B cell (primary cell): ENCODE measurements at regions not wholly inside any gene's neighbourhood (a gene's known extent, or its start where the extent isn't known, plus 50 kb on each side); places are given as distances from the start of the nearest gene placed in this dataset. TPM values are rescaled to one million over a fixed set of nuclear protein-coding genes. Genes with fewer than 3 reads are reported as not detected.

Experiments
- ATAC-seq: fragments of 200-7000 bp; cut with Tn5 transposase; one replicate; pipeline ENCODE4 v1.10.0; 2021; ENCODE audit warnings: low read depth, mild to moderate bottlenecking, moderate number of reproducible peaks, moderate library complexity
- CTCF ChIA-PET: fragments of 350-600 bp; sonication (Branson Sonifier 250); formaldehyde crosslinking; loops from one replicate; lab custom pipeline; 2021; ENCODE audit warnings: antibody characterized with exemption, inconsistent platforms; lab: Charles Lee
- POLR2A ChIA-PET: fragments of 350-600 bp; sonication (Branson Sonifier 250); formaldehyde crosslinking; loops from one replicate; lab custom pipeline; 2021; ENCODE audit warnings: antibody characterized with exemption; lab: Charles Lee
- DNase-seq: peaks from one replicate; pipeline ENCODE4 v3.0.0; 2013
- H2AFZ ChIP-seq: 2 replicates; pipeline ENCODE4 v1.6.1; 2012; ENCODE audit warnings: mild to moderate bottlenecking, low read depth, low read length; ENCODE audit not compliant: insufficient read depth, poor library complexity, severe bottlenecking
- H3K27ac ChIP-seq, 2 donors: 1 replicate in 1 of 2; 2 replicates in 1 of 2; pipeline ENCODE4 v1.5.1; 2012 to 2013; ENCODE audit warnings: low read length in 2 of 2, mild to moderate bottlenecking in 2 of 2, moderate library complexity in 1 of 2
- H3K27me3 ChIP-seq, 4 experiments: fragments of 200-600 bp in 1 of 4; sonication (generic) in 1 of 4; replicated peaks in 1 of 4; 1 replicate in 2 of 4; 2 replicates in 2 of 4; pipeline versions ENCODE4 v1.6.1 to v1.7.0; 2013 to 2016; ENCODE audit warnings: low read length in 3 of 4, mild to moderate bottlenecking in 2 of 4, mixed read lengths in 1 of 4, moderate library complexity in 1 of 4; ENCODE audit not compliant: insufficient read depth in 4 of 4, control insufficient read depth in 3 of 4; ENCODE audit errors: control extremely low read depth in 1 of 4
- H3K36me3 ChIP-seq, 2 experiments: replicated peaks in 1 of 2; 1 replicate in 1 of 2; 2 replicates in 1 of 2; pipeline versions ENCODE4 v1.6.1 to v1.7.1; 2013; ENCODE audit warnings: low read length in 1 of 2; ENCODE audit not compliant: insufficient read depth in 2 of 2, control insufficient read depth in 1 of 2; ENCODE audit errors: control extremely low read depth in 1 of 2, extremely low read depth in 1 of 2
- H3K4me1 ChIP-seq, 2 donors: fragments of 200-600 bp in 1 of 2; sonication (generic) in 1 of 2; 1 replicate in 1 of 2; 2 replicates in 1 of 2; pipeline versions ENCODE4 v1.5.1 to v1.6.1; 2013 to 2017; ENCODE audit warnings: low read length in 2 of 2; ENCODE audit not compliant: control insufficient read depth in 2 of 2, insufficient read depth in 2 of 2
- H3K4me2 ChIP-seq: replicated peaks from 2 replicates; pipeline ENCODE3; 2012; ENCODE audit warnings: mild to moderate bottlenecking, low read depth, low read length; ENCODE audit not compliant: poor library complexity, severe bottlenecking
- H3K4me3 ChIP-seq, 5 experiments: fragments of 200-600 bp in 1 of 5; sonication (generic) in 1 of 5; 1 replicate in 3 of 5; 2 replicates in 2 of 5; pipeline versions ENCODE4 v1.5.1 to v1.7.0; 2011 to 2016; ENCODE audit warnings: low read length in 4 of 5, mild to moderate bottlenecking in 4 of 5, low read depth in 2 of 5, control low read depth in 1 of 5, moderate library complexity in 1 of 5; ENCODE audit not compliant: insufficient read depth in 1 of 5; ENCODE audit errors: control extremely low read depth in 1 of 5, extremely low read depth in 1 of 5
- H3K79me2 ChIP-seq: fragments of 200-600 bp; sonication (generic); one replicate; pipeline ENCODE4 v1.6.0; 2016; ENCODE audit warnings: low read length; ENCODE audit not compliant: control insufficient read depth, insufficient read depth
- H3K9ac ChIP-seq: fragments of 200-600 bp; sonication (generic); 2 replicates; pipeline ENCODE4 v1.6.1; 2017; ENCODE audit warnings: mild to moderate bottlenecking, low read length, moderate library complexity
- H3K9me3 ChIP-seq, 3 donors: one replicate each; pipeline versions ENCODE4 v1.6.1 to v1.7.1; 2013; ENCODE audit warnings: low read length in 2 of 3; ENCODE audit not compliant: control insufficient read depth in 2 of 3, insufficient read depth in 1 of 3; ENCODE audit errors: control extremely low read depth in 1 of 3
- H4K20me1 ChIP-seq: 2 replicates; pipeline ENCODE4 v1.6.0; 2012; ENCODE audit warnings: mild to moderate bottlenecking, low read length; ENCODE audit not compliant: insufficient read depth, control insufficient read depth, poor library complexity, severe bottlenecking
- H3K27ac Mint-ChIP-seq: one replicate; pipeline ENCODE4 v1.8.0; 2021; ENCODE audit warnings: mixed read lengths
- H3K27me3 Mint-ChIP-seq: one replicate; pipeline ENCODE4 v1.8.0; 2021; ENCODE audit warnings: mixed read lengths
- H3K4me1 Mint-ChIP-seq: one replicate; pipeline ENCODE4 v1.8.0; 2021; ENCODE audit warnings: mixed read lengths
- H3K4me3 Mint-ChIP-seq: one replicate; pipeline ENCODE4 v1.8.0; 2021; ENCODE audit warnings: mixed read lengths
- H3K9me3 Mint-ChIP-seq: one replicate; pipeline ENCODE4 v1.8.0; 2022; ENCODE audit warnings: mixed read lengths; ENCODE audit not compliant: insufficient read depth
- EZH2 ChIP-seq: IDR thresholded peaks from 2 replicates; pipeline ENCODE4 v1.6.1; 2012; ENCODE audit warnings: borderline replicate concordance, low read depth, mild to moderate bottlenecking, moderate library complexity, low read length; ENCODE audit not compliant: insufficient read depth, poor library complexity, severe bottlenecking
- WGBS: methylation state at CpG from one replicate; pipeline ENCODE4 v1.1.5; 2013; ENCODE audit warnings: missing lambda C conversion rate; ENCODE audit not compliant: insufficient coverage; 5-methylcytosine and 5-hydroxymethylcytosine counted together
- intact Hi-C: fragments of 100-400 bp; cut with micrococcal nuclease; formaldehyde crosslinking; loops from one replicate; pipeline ENCODE4 v1.10.0; 2022
- small RNA-seq: library from RNA; depleted of rRNA; stranded (forward); fragments of <200 nt; gene quantifications from one replicate; pipeline ENCODE3, GENCODE V24; 2012; ENCODE audit warnings: low replicate concordance, low read depth; ENCODE audit not compliant: insufficient read length
- TF ChIP-seq, protein P1 (sequence below): fragments of 200-600 bp; IDR thresholded peaks from one replicate; pipeline ENCODE4 v1.8.0; 2022; ENCODE audit warnings: antibody characterized with exemption, mild to moderate bottlenecking

- CTCF ChIA-PET = no interaction called here
- no peak for DNase-seq
- Mint-ChIP-seq H3K9me3 (no peaks in the 10 kb centered on the region), H3K27me3 (no peaks in the 10 kb centered on the region), H3K4me3 (no peak overlapping the region), H3K4me1 (peaks cover 10% of the 10 kb centered on the region), H3K27ac (no peak overlapping the region)
- no peaks in the 10 kb centered on the region for H3K9me3 ChIP-seq
- no peak overlapping the region for H3K4me3 ChIP-seq
- H4K20me1 ChIP-seq = no peaks in the 10 kb centered on the region
- no peaks in the 10 kb centered on the region for H3K27me3 ChIP-seq
- WGBS = 87% methylated on average over 3 of the region's 8 CpGs
- H2AFZ ChIP-seq = no peak overlapping the region
- no peaks in the 10 kb centered on the region for H3K36me3 ChIP-seq
- no peak overlapping the region for H3K4me2 ChIP-seq
- POLR2A ChIA-PET = no interaction called here
- no peak for TF ChIP-seq EZH2
- TF ChIP-seq, protein P1, sequence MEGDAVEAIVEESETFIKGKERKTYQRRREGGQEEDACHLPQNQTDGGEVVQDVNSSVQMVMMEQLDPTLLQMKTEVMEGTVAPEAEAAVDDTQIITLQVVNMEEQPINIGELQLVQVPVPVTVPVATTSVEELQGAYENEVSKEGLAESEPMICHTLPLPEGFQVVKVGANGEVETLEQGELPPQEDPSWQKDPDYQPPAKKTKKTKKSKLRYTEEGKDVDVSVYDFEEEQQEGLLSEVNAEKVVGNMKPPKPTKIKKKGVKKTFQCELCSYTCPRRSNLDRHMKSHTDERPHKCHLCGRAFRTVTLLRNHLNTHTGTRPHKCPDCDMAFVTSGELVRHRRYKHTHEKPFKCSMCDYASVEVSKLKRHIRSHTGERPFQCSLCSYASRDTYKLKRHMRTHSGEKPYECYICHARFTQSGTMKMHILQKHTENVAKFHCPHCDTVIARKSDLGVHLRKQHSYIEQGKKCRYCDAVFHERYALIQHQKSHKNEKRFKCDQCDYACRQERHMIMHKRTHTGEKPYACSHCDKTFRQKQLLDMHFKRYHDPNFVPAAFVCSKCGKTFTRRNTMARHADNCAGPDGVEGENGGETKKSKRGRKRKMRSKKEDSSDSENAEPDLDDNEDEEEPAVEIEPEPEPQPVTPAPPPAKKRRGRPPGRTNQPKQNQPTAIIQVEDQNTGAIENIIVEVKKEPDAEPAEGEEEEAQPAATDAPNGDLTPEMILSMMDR = no peak
- H3K79me2 ChIP-seq = no peaks in the 10 kb centered on the region
- H3K4me1 ChIP-seq = peaks cover 8 to 11% of the 10 kb centered on the region in 2 donors
- no peak overlapping the region for H3K27ac ChIP-seq
- no peak overlapping the region for H3K9ac ChIP-seq
- intact Hi-C loops = no loop called here
- no peak for ATAC-seq
These were observed 53.9 kb upstream of the SFMBT2 start for GRCh38 chr10:7464691-7465090.

Small RNA genes lying in the stretch of these regions (small RNA-seq; reads per million reads assigned to genes)
- not detected for gene RNU6-535P
